Astrocyte (in vitro differentiated cells and primary cell): ENCODE measurements at regions not wholly inside any gene's neighbourhood (a gene's known extent, or its start where the extent isn't known, plus 50 kb on each side); places are given as distances from the start of the nearest gene placed in this dataset.

Source experiments
- CTCF ChIP-seq: IDR thresholded peaks from 2 replicates; pipeline ENCODE4 v1.5.1; 2011; ENCODE audit warnings: low read depth, mild to moderate bottlenecking, inconsistent platforms, low read length, moderate library complexity; ENCODE audit not compliant: insufficient read depth
- EZH2 ChIP-seq: IDR thresholded peaks from 2 replicates; pipeline ENCODE4 v1.6.1; 2012; ENCODE audit warnings: mild to moderate bottlenecking, low read length, inconsistent platforms; ENCODE audit not compliant: insufficient read depth

- TF ChIP-seq CTCF (no peak), EZH2 (no peak)
Measured at GRCh38 chr4:116357758-116358157, 727.6 kb downstream of the TRAM1L1 start.
